ENCODE measurements at regions not wholly inside any gene's neighbourhood (a gene's known extent, or its start where the extent isn't known, plus 50 kb on each side); places are given as distances from the start of the nearest gene placed in this dataset.

DNA sequence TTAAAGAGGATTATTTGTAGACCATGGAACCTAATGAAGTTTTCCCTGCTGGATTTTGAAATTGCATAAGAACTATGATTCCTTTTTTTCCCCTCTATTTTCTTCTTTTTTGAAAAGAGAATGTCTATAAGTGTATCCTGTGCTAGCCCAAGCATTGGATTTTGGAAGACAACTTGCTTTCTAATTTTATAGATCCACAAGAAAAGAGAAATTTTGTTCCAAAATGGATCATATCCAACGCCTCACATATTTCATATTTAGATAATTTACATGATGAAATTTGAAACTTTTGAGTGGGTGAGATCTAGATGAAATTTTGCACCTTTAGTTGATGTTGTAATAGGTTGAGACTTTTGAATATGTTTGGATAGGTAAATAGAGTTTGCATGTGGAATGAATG, 978.7 kb downstream of the MRPL39 start:
- no peaks in the 10 kb centered on the region for H3K79me2 ChIP-seq (replicated peaks; ENCODE audit: insufficient read depth)
- Mint-ChIP-seq H3K4me1 (no peaks in the 10 kb centered on the region), H3K36me3 (ENCODE audit: low read depth) (no peaks in the 10 kb centered on the region; the same call in 2 of the 3 replicates), H3K4me3 (no peak overlapping the region), H3K27ac (no peak overlapping the region), H3K9me3 (peaks cover 72% of the 10 kb centered on the region), H3K27me3 (ENCODE audit: insufficient read depth, low read depth, poor library complexity) (no peaks in the 10 kb centered on the region)
- H4K20me1 ChIP-seq (replicated peaks; ENCODE audit: insufficient read depth): no peaks in the 10 kb centered on the region
- no peaks in the 10 kb centered on the region for H3K36me3 ChIP-seq (ENCODE audit: insufficient read depth)
- H3K4me1 ChIP-seq (ENCODE audit: insufficient read depth): no peaks in the 10 kb centered on the region
- no peak overlapping the region for H3K4me2 ChIP-seq
- no peaks in the 10 kb centered on the region for H3F3A ChIP-seq (replicated peaks; ENCODE audit: low read depth)
- no peak overlapping the region for H2AFZ ChIP-seq
- no peaks in the 10 kb centered on the region for H3K9me2 ChIP-seq (ENCODE audit: insufficient read depth)
- no peak for DNase-seq (ENCODE audit: low spot score)
- no peak overlapping the region for H3K27ac ChIP-seq (ENCODE audit: low read depth)
- no peak for ATAC-seq
- TF ChIP-seq, protein P1, sequence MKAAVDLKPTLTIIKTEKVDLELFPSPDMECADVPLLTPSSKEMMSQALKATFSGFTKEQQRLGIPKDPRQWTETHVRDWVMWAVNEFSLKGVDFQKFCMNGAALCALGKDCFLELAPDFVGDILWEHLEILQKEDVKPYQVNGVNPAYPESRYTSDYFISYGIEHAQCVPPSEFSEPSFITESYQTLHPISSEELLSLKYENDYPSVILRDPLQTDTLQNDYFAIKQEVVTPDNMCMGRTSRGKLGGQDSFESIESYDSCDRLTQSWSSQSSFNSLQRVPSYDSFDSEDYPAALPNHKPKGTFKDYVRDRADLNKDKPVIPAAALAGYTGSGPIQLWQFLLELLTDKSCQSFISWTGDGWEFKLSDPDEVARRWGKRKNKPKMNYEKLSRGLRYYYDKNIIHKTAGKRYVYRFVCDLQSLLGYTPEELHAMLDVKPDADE (IDR thresholded peaks at IDR 0.05): no peak
- no peak for TF ChIP-seq NANOG (IDR thresholded peaks at IDR 0.05; ENCODE audit: borderline replicate concordance)
- TF ChIP-seq, protein P2, sequence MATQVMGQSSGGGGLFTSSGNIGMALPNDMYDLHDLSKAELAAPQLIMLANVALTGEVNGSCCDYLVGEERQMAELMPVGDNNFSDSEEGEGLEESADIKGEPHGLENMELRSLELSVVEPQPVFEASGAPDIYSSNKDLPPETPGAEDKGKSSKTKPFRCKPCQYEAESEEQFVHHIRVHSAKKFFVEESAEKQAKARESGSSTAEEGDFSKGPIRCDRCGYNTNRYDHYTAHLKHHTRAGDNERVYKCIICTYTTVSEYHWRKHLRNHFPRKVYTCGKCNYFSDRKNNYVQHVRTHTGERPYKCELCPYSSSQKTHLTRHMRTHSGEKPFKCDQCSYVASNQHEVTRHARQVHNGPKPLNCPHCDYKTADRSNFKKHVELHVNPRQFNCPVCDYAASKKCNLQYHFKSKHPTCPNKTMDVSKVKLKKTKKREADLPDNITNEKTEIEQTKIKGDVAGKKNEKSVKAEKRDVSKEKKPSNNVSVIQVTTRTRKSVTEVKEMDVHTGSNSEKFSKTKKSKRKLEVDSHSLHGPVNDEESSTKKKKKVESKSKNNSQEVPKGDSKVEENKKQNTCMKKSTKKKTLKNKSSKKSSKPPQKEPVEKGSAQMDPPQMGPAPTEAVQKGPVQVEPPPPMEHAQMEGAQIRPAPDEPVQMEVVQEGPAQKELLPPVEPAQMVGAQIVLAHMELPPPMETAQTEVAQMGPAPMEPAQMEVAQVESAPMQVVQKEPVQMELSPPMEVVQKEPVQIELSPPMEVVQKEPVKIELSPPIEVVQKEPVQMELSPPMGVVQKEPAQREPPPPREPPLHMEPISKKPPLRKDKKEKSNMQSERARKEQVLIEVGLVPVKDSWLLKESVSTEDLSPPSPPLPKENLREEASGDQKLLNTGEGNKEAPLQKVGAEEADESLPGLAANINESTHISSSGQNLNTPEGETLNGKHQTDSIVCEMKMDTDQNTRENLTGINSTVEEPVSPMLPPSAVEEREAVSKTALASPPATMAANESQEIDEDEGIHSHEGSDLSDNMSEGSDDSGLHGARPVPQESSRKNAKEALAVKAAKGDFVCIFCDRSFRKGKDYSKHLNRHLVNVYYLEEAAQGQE (IDR thresholded peaks at IDR 0.05; ENCODE audit: unreplicated experiment): no peak
- no peaks in the 10 kb centered on the region for H3K27me3 ChIP-seq (ENCODE audit: insufficient read depth)
- H3K4me3 ChIP-seq: no peak overlapping the region

DNA sequence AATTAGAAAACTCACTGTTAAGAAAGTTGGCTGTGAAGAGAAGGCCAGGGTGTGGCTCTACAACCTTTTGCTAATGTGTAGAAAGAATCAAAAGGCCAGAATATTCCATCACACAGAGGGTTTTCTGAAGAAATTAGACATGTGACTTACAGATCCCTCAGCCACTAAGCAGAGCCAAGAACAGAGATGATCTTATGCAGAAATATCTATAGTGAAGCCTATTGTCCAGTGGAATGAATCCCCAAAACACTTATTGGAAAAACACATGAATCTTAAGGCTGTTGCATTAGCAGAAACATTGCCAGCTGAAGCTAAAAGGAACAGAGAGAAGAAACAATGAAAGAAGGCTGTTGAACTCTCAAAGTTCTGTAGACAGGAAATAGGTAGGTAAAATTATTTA, 979.2 kb downstream of the MRPL39 start:
- Histone ChIP-seq H3F3A (replicated peaks; ENCODE audit: low read depth) (no peaks in the 10 kb centered on the region), H3K79me2 (replicated peaks; ENCODE audit: insufficient read depth) (no peaks in the 10 kb centered on the region), H2AFZ (no peak overlapping the region), H3K27me3 (ENCODE audit: insufficient read depth) (no peaks in the 10 kb centered on the region), H3K4me3 (no peak overlapping the region), H3K4me2 (no peak overlapping the region), H4K20me1 (replicated peaks; ENCODE audit: insufficient read depth) (no peaks in the 10 kb centered on the region), H3K4me1 (ENCODE audit: insufficient read depth) (no peaks in the 10 kb centered on the region), H3K27ac (ENCODE audit: low read depth) (no peak overlapping the region), H3K9me2 (ENCODE audit: insufficient read depth) (no peaks in the 10 kb centered on the region), H3K36me3 (ENCODE audit: insufficient read depth) (no peaks in the 10 kb centered on the region)
- no peaks in the 10 kb centered on the region for H3K4me1 Mint-ChIP-seq
- peaks cover 75% of the 10 kb centered on the region for H3K9me3 Mint-ChIP-seq
- H3K27me3 Mint-ChIP-seq (ENCODE audit: insufficient read depth, low read depth, poor library complexity): no peaks in the 10 kb centered on the region
- ATAC-seq: no peak
- no peak overlapping the region for H3K4me3 Mint-ChIP-seq
- H3K36me3 Mint-ChIP-seq (ENCODE audit: low read depth): no peaks in the 10 kb centered on the region; the same call in 2 of the 3 replicates
- DNase-seq (ENCODE audit: low spot score): no peak
- H3K27ac Mint-ChIP-seq: no peak overlapping the region
- TF ChIP-seq, protein P2 (IDR thresholded peaks at IDR 0.05; ENCODE audit: unreplicated experiment): no peak
- TF ChIP-seq, protein P1 (IDR thresholded peaks at IDR 0.05): no peak
- TF ChIP-seq ZNF331 (CRISPR knock-in tag; IDR thresholded peaks at IDR 0.05; ENCODE audit: low read depth): no peak
- TF ChIP-seq, protein P3, sequence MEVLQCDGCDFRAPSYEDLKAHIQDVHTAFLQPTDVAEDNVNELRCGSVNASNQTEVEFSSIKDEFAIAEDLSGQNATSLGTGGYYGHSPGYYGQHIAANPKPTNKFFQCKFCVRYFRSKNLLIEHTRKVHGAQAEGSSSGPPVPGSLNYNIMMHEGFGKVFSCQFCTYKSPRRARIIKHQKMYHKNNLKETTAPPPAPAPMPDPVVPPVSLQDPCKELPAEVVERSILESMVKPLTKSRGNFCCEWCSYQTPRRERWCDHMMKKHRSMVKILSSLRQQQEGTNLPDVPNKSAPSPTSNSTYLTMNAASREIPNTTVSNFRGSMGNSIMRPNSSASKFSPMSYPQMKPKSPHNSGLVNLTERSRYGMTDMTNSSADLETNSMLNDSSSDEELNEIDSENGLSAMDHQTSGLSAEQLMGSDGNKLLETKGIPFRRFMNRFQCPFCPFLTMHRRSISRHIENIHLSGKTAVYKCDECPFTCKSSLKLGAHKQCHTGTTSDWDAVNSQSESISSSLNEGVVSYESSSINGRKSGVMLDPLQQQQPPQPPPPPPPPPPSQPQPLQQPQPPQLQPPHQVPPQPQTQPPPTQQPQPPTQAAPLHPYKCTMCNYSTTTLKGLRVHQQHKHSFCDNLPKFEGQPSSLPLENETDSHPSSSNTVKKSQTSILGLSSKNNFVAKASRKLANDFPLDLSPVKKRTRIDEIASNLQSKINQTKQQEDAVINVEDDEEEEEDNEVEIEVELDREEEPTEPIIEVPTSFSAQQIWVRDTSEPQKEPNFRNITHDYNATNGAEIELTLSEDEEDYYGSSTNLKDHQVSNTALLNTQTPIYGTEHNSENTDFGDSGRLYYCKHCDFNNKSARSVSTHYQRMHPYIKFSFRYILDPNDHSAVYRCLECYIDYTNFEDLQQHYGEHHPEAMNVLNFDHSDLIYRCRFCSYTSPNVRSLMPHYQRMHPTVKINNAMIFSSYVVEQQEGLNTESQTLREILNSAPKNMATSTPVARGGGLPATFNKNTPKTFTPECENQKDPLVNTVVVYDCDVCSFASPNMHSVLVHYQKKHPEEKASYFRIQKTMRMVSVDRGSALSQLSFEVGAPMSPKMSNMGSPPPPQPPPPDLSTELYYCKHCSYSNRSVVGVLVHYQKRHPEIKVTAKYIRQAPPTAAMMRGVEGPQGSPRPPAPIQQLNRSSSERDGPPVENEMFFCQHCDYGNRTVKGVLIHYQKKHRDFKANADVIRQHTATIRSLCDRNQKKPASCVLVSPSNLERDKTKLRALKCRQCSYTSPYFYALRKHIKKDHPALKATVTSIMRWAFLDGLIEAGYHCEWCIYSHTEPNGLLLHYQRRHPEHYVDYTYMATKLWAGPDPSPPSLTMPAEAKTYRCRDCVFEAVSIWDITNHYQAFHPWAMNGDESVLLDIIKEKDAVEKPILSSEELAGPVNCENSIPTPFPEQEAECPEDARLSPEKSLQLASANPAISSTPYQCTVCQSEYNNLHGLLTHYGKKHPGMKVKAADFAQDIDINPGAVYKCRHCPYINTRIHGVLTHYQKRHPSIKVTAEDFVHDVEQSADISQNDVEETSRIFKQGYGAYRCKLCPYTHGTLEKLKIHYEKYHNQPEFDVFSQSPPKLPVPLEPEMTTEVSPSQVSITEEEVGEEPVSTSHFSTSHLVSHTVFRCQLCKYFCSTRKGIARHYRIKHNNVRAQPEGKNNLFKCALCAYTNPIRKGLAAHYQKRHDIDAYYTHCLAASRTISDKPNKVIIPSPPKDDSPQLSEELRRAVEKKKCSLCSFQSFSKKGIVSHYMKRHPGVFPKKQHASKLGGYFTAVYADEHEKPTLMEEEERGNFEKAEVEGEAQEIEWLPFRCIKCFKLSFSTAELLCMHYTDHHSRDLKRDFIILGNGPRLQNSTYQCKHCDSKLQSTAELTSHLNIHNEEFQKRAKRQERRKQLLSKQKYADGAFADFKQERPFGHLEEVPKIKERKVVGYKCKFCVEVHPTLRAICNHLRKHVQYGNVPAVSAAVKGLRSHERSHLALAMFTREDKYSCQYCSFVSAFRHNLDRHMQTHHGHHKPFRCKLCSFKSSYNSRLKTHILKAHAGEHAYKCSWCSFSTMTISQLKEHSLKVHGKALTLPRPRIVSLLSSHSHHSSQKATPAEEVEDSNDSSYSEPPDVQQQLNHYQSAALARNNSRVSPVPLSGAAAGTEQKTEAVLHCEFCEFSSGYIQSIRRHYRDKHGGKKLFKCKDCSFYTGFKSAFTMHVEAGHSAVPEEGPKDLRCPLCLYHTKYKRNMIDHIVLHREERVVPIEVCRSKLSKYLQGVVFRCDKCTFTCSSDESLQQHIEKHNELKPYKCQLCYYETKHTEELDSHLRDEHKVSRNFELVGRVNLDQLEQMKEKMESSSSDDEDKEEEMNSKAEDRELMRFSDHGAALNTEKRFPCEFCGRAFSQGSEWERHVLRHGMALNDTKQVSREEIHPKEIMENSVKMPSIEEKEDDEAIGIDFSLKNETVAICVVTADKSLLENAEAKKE (CRISPR knock-in tag; IDR thresholded peaks at IDR 0.05): no peak

Data from GM23338 (cell line).